SU-DHL-6 (cell line): ENCODE measurements at regions not wholly inside any gene's neighbourhood (a gene's known extent, or its start where the extent isn't known, plus 50 kb on each side); places are given as distances from the start of the nearest gene placed in this dataset.
"Not testable (repeated sequence)": the region's sequence is repeated elsewhere in the genome, so short reads cannot be mapped to it uniquely, and the experiment has no call there.

Source experiments
- H2AFZ ChIP-seq: fragments of 200-600 bp; sonication (generic); 2 replicates; pipeline ENCODE4 v1.6.1; 2014; ENCODE audit warnings: low read depth, mild to moderate bottlenecking, moderate library complexity, mixed read lengths, antibody characterized with exemption, low read length; ENCODE audit not compliant: severe bottlenecking
- H3F3A ChIP-seq: fragments of 200-600 bp; shearing (Covaris generic); 2 replicates; pipeline ENCODE4 v1.6.0; 2016; ENCODE audit warnings: antibody characterized with exemption, mild to moderate bottlenecking; ENCODE audit not compliant: insufficient read depth
- H3K27ac ChIP-seq: fragments of 200-600 bp; sonication (generic); 2 replicates; pipeline ENCODE4 v1.5.1; 2016; ENCODE audit warnings: low read depth, mild to moderate bottlenecking, low read length, moderate library complexity, mixed read lengths
- H3K27me3 ChIP-seq: fragments of 200-600 bp; sonication (generic), shearing (Covaris generic); 2 replicates; pipeline ENCODE4 v1.6.0; 2014; ENCODE audit warnings: mild to moderate bottlenecking, low read length
- H3K36me3 ChIP-seq: fragments of 200-600 bp; sonication (generic); 2 replicates; pipeline ENCODE4 v1.6.1; 2014; ENCODE audit warnings: mild to moderate bottlenecking, low read length, mixed read lengths
- H3K4me2 ChIP-seq: fragments of 300-600, 200-600 bp; shearing (Covaris generic), sonication (generic); 2 replicates; pipeline ENCODE4 v1.6.0; 2014; ENCODE audit warnings: low read length, low read depth, mild to moderate bottlenecking; ENCODE audit not compliant: poor library complexity, severe bottlenecking
- H3K4me3 ChIP-seq: fragments of 200-600 bp; sonication (generic); 2 replicates; pipeline ENCODE4 v1.5.1; 2014; ENCODE audit warnings: antibody characterized with exemption, low read length, mild to moderate bottlenecking, mixed read lengths; ENCODE audit not compliant: insufficient read depth, poor library complexity, severe bottlenecking
- H3K79me2 ChIP-seq: fragments of 200-600 bp; sonication (generic); 2 replicates; pipeline ENCODE4 v1.6.1; 2014; ENCODE audit warnings: mild to moderate bottlenecking, low read length, moderate library complexity; ENCODE audit not compliant: insufficient read depth
- H3K9ac ChIP-seq: fragments of 200-600 bp; sonication (generic); 2 replicates; pipeline ENCODE4 v1.7.0; 2014; ENCODE audit warnings: mild to moderate bottlenecking, low read length
- H3K9me2 ChIP-seq: fragments of 200-600 bp; sonication (generic); replicated peaks from 2 replicates; pipeline ENCODE4 v1.6.1; 2014; ENCODE audit warnings: low read length; ENCODE audit not compliant: insufficient read depth
- H3K9me3 ChIP-seq: fragments of 200-600 bp; sonication (generic); 2 replicates; pipeline ENCODE4 v1.6.1; 2014; ENCODE audit warnings: low read length, mixed read lengths; ENCODE audit not compliant: insufficient read depth
- H4K20me1 ChIP-seq: fragments of 200-600 bp; sonication (generic); 2 replicates; pipeline ENCODE4 v1.6.1; 2014; ENCODE audit warnings: low read depth, mild to moderate bottlenecking, antibody characterized with exemption, low read length, moderate library complexity, mixed read lengths
- CTCF ChIP-seq: fragments of 200-600 bp; sonication (generic); IDR thresholded peaks from one replicate; pipeline ENCODE4 v1.5.1; 2017; ENCODE audit warnings: antibody characterized with exemption, mild to moderate bottlenecking, low read length, moderate library complexity; ENCODE audit not compliant: insufficient read depth, poor library complexity, severe bottlenecking
- EZH2phosphoT487 ChIP-seq: fragments of 200-600 bp; sonication (generic), shearing (Covaris generic); conservative IDR thresholded peaks from 2 replicates; pipeline ENCODE4 v1.6.1; 2018; ENCODE audit warnings: mild to moderate bottlenecking, antibody characterized with exemption, low read length, moderate library complexity, mixed read lengths

- Histone ChIP-seq H3K27me3 (no peaks in the 10 kb centered on the region), H3K27ac (no peak overlapping the region), H3K9me3 (no peaks in the 10 kb centered on the region), H3K4me3 (no peak overlapping the region), H3K4me2 (no peak overlapping the region), H3K9me2 (no peaks in the 10 kb centered on the region), H2AFZ (no peak overlapping the region), H3F3A (no peaks in the 10 kb centered on the region), H3K79me2 (no peaks in the 10 kb centered on the region), H4K20me1 (no peaks in the 10 kb centered on the region), H3K9ac (no peak overlapping the region), H3K36me3 (no peaks in the 10 kb centered on the region)
- no peak for TF ChIP-seq CTCF
- TF ChIP-seq EZH2phosphoT487: no peak
Measured at GRCh38 chr14:105913861-105914260, 387.5 kb downstream of the TMEM121 start.

GRCh38 chr14:105914281-105914680, 387.9 kb downstream of the TMEM121 start:
- not testable (repeated sequence) for H3K9ac ChIP-seq, H3K79me2 ChIP-seq, H2AFZ ChIP-seq, H3F3A ChIP-seq, H3K9me3 ChIP-seq, H3K9me2 ChIP-seq, H3K4me2 ChIP-seq, H4K20me1 ChIP-seq, H3K36me3 ChIP-seq, H3K27me3 ChIP-seq, H3K4me3 ChIP-seq, H3K27ac ChIP-seq

- Histone ChIP-seq H3K79me2 (no peaks in the 10 kb centered on the region), H4K20me1 (no peaks in the 10 kb centered on the region), H3F3A (no peaks in the 10 kb centered on the region), H3K4me3 (no peak overlapping the region), H3K27ac (no peak overlapping the region), H3K9ac (no peak overlapping the region), H3K9me2 (no peaks in the 10 kb centered on the region), H3K4me2 (no peak overlapping the region), H3K36me3 (no peaks in the 10 kb centered on the region), H2AFZ (no peak overlapping the region), H3K9me3 (no peaks in the 10 kb centered on the region), H3K27me3 (no peaks in the 10 kb centered on the region)
- TF ChIP-seq EZH2phosphoT487 (no peak), CTCF (no peak)
Measured at GRCh38 chr14:105914738-105915385, 388.5 kb downstream of the TMEM121 start.

- H3K79me2 ChIP-seq, H3K36me3 ChIP-seq, H3F3A ChIP-seq, H3K9ac ChIP-seq, H3K9me2 ChIP-seq, H3K4me2 ChIP-seq, H4K20me1 ChIP-seq, H3K27ac ChIP-seq, H3K4me3 ChIP-seq, H3K9me3 ChIP-seq, H2AFZ ChIP-seq, H3K27me3 ChIP-seq: not testable (repeated sequence)
Measured at GRCh38 chr14:105915546-105915945, 389.2 kb downstream of the TMEM121 start.

- H3K27ac ChIP-seq: not testable (repeated sequence)
Measured at GRCh38 chr14:105917136-105917932, 391.0 kb downstream of the TMEM121 start.

More at GRCh38 chr14:105917136-105917932, 391.0 kb downstream of the TMEM121 start:
- H3K4me3 ChIP-seq, H3K9ac ChIP-seq, H3K4me2 ChIP-seq, H3K36me3 ChIP-seq, H4K20me1 ChIP-seq, H2AFZ ChIP-seq, H3K9me3 ChIP-seq, H3K9me2 ChIP-seq, H3K79me2 ChIP-seq, H3F3A ChIP-seq, H3K27me3 ChIP-seq: not testable (repeated sequence)
